Natural killer cell (primary cell): ENCODE measurements at regions not wholly inside any gene's neighbourhood (a gene's known extent, or its start where the extent isn't known, plus 50 kb on each side); places are given as distances from the start of the nearest gene placed in this dataset.

Experiments
- ATAC-seq, 3 donors: fragments of 150-1000 bp in 2 of 3; fragments of 200-7000 bp in 1 of 3; cut with Tn5 transposase; 1 replicate in 1 of 3; 2 replicates in 2 of 3; pipeline ENCODE4 v1.10.0; 2021; ENCODE audit warnings: mild to moderate bottlenecking in 2 of 3, moderate library complexity in 2 of 3
- DNase-seq, 2 donors: peaks; one replicate each; pipeline versions ENCODE4 v3.0.0 to v3.0.0-alpha.2; 2013 to 2021; ENCODE audit warnings: mixed read lengths in 1 of 2
- H3K27ac ChIP-seq: one replicate; pipeline ENCODE4 v1.5.1; 2013; ENCODE audit warnings: mild to moderate bottlenecking, low read length
- H3K27me3 ChIP-seq: one replicate; pipeline ENCODE4 v1.6.1; 2013; ENCODE audit warnings: low read length; ENCODE audit not compliant: control insufficient read depth, insufficient read depth
- H3K36me3 ChIP-seq: one replicate; pipeline ENCODE4 v1.6.1; 2013; ENCODE audit warnings: low read length; ENCODE audit not compliant: control insufficient read depth, insufficient read depth
- H3K4me1 ChIP-seq: one replicate; pipeline ENCODE4 v1.6.1; 2013; ENCODE audit warnings: low read length; ENCODE audit not compliant: control insufficient read depth, insufficient read depth
- H3K4me3 ChIP-seq: one replicate; pipeline ENCODE4 v1.5.1; 2013; ENCODE audit warnings: low read length
- H3K9me3 ChIP-seq: one replicate; pipeline ENCODE4 v1.6.1; 2013; ENCODE audit warnings: low read length; ENCODE audit not compliant: control insufficient read depth, insufficient read depth
- H3K27ac Mint-ChIP-seq, 2 donors: one replicate each; pipeline ENCODE4 v1.8.0; 2022; ENCODE audit warnings: mild to moderate bottlenecking in 2 of 2, mixed read lengths in 2 of 2, moderate library complexity in 1 of 2
- H3K27me3 Mint-ChIP-seq, 2 donors: one replicate each; pipeline ENCODE4 v1.8.0; 2022; ENCODE audit warnings: low read depth in 2 of 2, mixed read lengths in 2 of 2
- H3K36me3 Mint-ChIP-seq: one replicate; pipeline ENCODE4 v1.8.0; 2022; ENCODE audit warnings: mixed read lengths
- H3K4me1 Mint-ChIP-seq, 2 donors: one replicate each; pipeline ENCODE4 v1.8.0; 2022; ENCODE audit warnings: mixed read lengths in 2 of 2
- H3K4me3 Mint-ChIP-seq: one replicate; pipeline ENCODE4 v1.8.0; 2022; ENCODE audit warnings: mild to moderate bottlenecking, moderate library complexity, mixed read lengths
- H3K9me3 Mint-ChIP-seq, 2 donors: one replicate each; pipeline ENCODE4 v1.8.0; 2022; ENCODE audit warnings: mixed read lengths in 2 of 2
- whole genome bisulfite sequencing: methylation state at CpG from one replicate; pipeline ENCODE4 v1.1.7; 2013; ENCODE audit warnings: missing lambda C conversion rate; ENCODE audit not compliant: insufficient coverage; 5-methylcytosine and 5-hydroxymethylcytosine counted together
- intact Hi-C: fragments of 100-400 bp; cut with micrococcal nuclease; formaldehyde crosslinking; loops from one replicate; pipeline ENCODE4 v1.14.2; 2022
- TF ChIP-seq, protein P1 (sequence below): fragments of 200-600 bp; IDR thresholded peaks from one replicate; pipeline ENCODE4 v1.8.0; 2022; ENCODE audit warnings: antibody characterized with exemption

DNA sequence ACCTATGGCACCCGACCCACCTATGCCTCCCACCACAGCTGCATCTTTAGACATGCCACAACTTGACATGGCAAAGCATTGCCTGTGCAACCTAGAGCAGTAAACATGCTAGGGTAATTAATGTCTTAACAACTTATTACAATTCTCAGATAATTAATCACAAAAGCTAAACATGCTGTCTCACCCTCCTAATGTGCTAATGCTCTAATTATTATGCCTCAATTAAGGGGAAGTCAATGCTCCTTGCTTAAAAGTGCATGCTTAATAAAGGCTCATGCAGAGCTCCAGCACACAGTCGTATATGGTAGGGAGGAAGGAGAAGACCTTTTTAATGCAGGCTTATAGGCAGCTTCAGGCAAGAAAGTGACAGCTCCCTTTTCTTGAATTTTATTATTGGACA lies 396.0 kb downstream of the SEC16B start:
- H3K27ac Mint-ChIP-seq = no peak overlapping the region
- no peak overlapping the region for H3K4me3 Mint-ChIP-seq
- no peak overlapping the region for H3K27ac ChIP-seq
- no peaks in the 10 kb centered on the region for H3K9me3 ChIP-seq
- TF ChIP-seq, protein P1, sequence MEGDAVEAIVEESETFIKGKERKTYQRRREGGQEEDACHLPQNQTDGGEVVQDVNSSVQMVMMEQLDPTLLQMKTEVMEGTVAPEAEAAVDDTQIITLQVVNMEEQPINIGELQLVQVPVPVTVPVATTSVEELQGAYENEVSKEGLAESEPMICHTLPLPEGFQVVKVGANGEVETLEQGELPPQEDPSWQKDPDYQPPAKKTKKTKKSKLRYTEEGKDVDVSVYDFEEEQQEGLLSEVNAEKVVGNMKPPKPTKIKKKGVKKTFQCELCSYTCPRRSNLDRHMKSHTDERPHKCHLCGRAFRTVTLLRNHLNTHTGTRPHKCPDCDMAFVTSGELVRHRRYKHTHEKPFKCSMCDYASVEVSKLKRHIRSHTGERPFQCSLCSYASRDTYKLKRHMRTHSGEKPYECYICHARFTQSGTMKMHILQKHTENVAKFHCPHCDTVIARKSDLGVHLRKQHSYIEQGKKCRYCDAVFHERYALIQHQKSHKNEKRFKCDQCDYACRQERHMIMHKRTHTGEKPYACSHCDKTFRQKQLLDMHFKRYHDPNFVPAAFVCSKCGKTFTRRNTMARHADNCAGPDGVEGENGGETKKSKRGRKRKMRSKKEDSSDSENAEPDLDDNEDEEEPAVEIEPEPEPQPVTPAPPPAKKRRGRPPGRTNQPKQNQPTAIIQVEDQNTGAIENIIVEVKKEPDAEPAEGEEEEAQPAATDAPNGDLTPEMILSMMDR = no peak
- 80% methylated on average over 2 of the region's 2 CpGs for WGBS
- intact Hi-C loops = no loop called here
- H3K4me3 ChIP-seq = no peak overlapping the region
- no peaks in the 10 kb centered on the region for H3K4me1 Mint-ChIP-seq
- H3K4me1 ChIP-seq = no peaks in the 10 kb centered on the region
- no peaks in the 10 kb centered on the region for H3K27me3 Mint-ChIP-seq
- H3K27me3 ChIP-seq = no peaks in the 10 kb centered on the region
- H3K36me3 Mint-ChIP-seq = no peaks in the 10 kb centered on the region
- no peak for DNase-seq
- H3K9me3 Mint-ChIP-seq = peaks cover 10 to 16% of the 10 kb centered on the region in 2 donors
- no peaks in the 10 kb centered on the region for H3K36me3 ChIP-seq
- no peak for ATAC-seq

- WGBS = 90% methylated on average over 3 of the region's 5 CpGs
- peaks cover 7 to 14% of the 10 kb centered on the region in 2 donors for H3K9me3 Mint-ChIP-seq
- intact Hi-C loops = no loop called here
Observed at GRCh38 chr1:177571485-177572076, 398.3 kb downstream of the SEC16B start.

DNA sequence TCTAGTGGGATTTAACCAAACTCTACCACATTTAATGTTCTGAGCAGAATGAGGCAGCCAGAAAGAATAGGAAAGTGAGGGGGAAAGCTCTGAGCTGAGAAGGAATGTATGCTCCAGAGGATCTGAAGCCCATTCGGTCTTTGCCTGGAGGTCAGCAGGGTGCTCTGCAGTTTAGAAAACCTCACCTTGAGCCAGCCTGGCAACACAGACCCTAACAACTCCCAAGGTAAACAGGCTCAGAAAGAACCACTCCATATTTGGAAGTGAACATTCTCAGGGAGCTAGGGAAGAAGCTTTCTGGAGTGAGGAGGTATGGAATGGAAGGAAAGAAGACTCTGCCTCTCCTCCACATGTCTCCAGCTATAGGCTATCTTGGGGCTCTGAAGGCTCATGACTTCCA lies 398.8 kb downstream of the SEC16B start:
- Mint-ChIP-seq H3K4me1 (no peaks in the 10 kb centered on the region), H3K9me3 (peaks cover 4 to 11% of the 10 kb centered on the region in 2 donors), H3K36me3 (no peaks in the 10 kb centered on the region), H3K27ac (no peak overlapping the region), H3K4me3 (no peak overlapping the region), H3K27me3 (no peaks in the 10 kb centered on the region)
- H3K27me3 ChIP-seq = no peaks in the 10 kb centered on the region
- 55% methylated on average over 1 of the region's 1 CpG for WGBS
- TF ChIP-seq, protein P1 = no peak
- H3K9me3 ChIP-seq = no peaks in the 10 kb centered on the region
- no peak overlapping the region for H3K4me3 ChIP-seq
- ATAC-seq = no peak
- no peaks in the 10 kb centered on the region for H3K36me3 ChIP-seq
- H3K27ac ChIP-seq = no peak overlapping the region
- intact Hi-C loops = no loop called here
- no peak for DNase-seq
- H3K4me1 ChIP-seq = no peaks in the 10 kb centered on the region

More at GRCh38 chr1:177571485-177572076, 398.3 kb downstream of the SEC16B start:
- Histone ChIP-seq H3K27me3 (no peaks in the 10 kb centered on the region), H3K4me1 (no peaks in the 10 kb centered on the region), H3K36me3 (no peaks in the 10 kb centered on the region), H3K27ac (no peak overlapping the region), H3K4me3 (no peak overlapping the region), H3K9me3 (no peaks in the 10 kb centered on the region)
- TF ChIP-seq, protein P1 = no peak
- no peaks in the 10 kb centered on the region for H3K27me3 Mint-ChIP-seq
- H3K4me3 Mint-ChIP-seq = no peak overlapping the region
- ATAC-seq = no peak
- no peaks in the 10 kb centered on the region for H3K4me1 Mint-ChIP-seq
- no peaks in the 10 kb centered on the region for H3K36me3 Mint-ChIP-seq
- no peak overlapping the region for H3K27ac Mint-ChIP-seq
- DNase-seq = no peak

DNA sequence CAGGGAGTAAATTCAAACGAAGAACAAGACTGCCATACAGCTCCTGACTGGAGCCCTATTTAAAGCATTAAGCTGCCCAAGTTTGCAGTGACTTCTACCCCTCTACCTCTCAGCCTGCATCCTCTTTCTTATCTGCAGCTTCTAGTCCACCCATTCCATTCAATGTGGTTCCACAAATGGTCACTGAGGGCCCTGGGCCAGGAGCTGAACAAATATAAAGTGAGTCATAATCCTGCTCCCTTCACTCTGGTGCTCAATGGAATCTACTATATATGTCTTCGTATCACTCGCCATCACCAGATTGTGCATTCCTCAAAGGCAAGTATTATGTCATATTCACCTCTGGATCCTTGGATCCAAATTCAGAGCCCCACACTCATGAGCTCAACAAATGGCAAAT lies 398.7 kb downstream of the BRINP2 start:
- Histone ChIP-seq H3K9me3 (no peaks in the 10 kb centered on the region), H3K4me3 (no peak overlapping the region), H3K27me3 (no peaks in the 10 kb centered on the region), H3K27ac (no peak overlapping the region), H3K36me3 (no peaks in the 10 kb centered on the region), H3K4me1 (no peaks in the 10 kb centered on the region)
- H3K4me3 Mint-ChIP-seq = no peak overlapping the region
- no peaks in the 10 kb centered on the region for H3K36me3 Mint-ChIP-seq
- WGBS = 86% methylated on average over 3 of the region's 3 CpGs
- TF ChIP-seq, protein P1 = no peak
- H3K27me3 Mint-ChIP-seq = no peaks in the 10 kb centered on the region
- H3K27ac Mint-ChIP-seq = no peak overlapping the region
- DNase-seq (no peak), ATAC-seq (no peak)
- peaks cover 0 to 6% of the 10 kb centered on the region in 2 donors for H3K9me3 Mint-ChIP-seq
- H3K4me1 Mint-ChIP-seq = no peaks in the 10 kb centered on the region
- intact Hi-C loops = no loop called here
